D721Med (cell line): ENCODE measurements at regions not wholly inside any gene's neighbourhood (a gene's known extent, or its start where the extent isn't known, plus 50 kb on each side); places are given as distances from the start of the nearest gene placed in this dataset.

ENCODE experiments used
- DNase-seq: peaks from one replicate; pipeline ENCODE4 v3.0.0; 2011; ENCODE audit warnings: low spot score; ENCODE audit not compliant: insufficient read length
- FAIRE-seq: peaks from 2 replicates; lab custom pipeline; 2011; peaks lifted over from hg19 to GRCh38; lab: Jason Lieb, UNC
- CTCF ChIP-seq: IDR thresholded peaks from 2 replicates; pipeline ENCODE4 v1.5.1; 2012; ENCODE audit warnings: mild to moderate bottlenecking, control low read depth; ENCODE audit not compliant: insufficient read depth; ENCODE audit errors: missing control alignments

- DNase-seq (no peak), FAIRE-seq (peak; percentile 60)
- TF ChIP-seq CTCF = peak; percentile 23
Observed at GRCh38 chr6:112502351-112503090, 155.4 kb downstream of the RFPL4B start.

GRCh38 chr6:112503091-112503596, 156.0 kb downstream of the RFPL4B start:
- no peak for DNase-seq
- no peak for FAIRE-seq
- no peak for TF ChIP-seq CTCF

GRCh38 chr6:112504621-112505020, 157.5 kb downstream of the RFPL4B start:
- no peak for FAIRE-seq
- no peak for TF ChIP-seq CTCF

GRCh38 chr6:112511441-112511840, 164.3 kb downstream of the RFPL4B start:
- FAIRE-seq = no peak
- no peak for DNase-seq
- TF ChIP-seq CTCF = no peak

More at GRCh38 chr6:112504621-112505020, 157.5 kb downstream of the RFPL4B start:
- no peak for DNase-seq

- FAIRE-seq = no peak
- TF ChIP-seq CTCF = no peak
Observed at GRCh38 chr6:112513175-112513574, 166.0 kb downstream of the RFPL4B start.

DNA sequence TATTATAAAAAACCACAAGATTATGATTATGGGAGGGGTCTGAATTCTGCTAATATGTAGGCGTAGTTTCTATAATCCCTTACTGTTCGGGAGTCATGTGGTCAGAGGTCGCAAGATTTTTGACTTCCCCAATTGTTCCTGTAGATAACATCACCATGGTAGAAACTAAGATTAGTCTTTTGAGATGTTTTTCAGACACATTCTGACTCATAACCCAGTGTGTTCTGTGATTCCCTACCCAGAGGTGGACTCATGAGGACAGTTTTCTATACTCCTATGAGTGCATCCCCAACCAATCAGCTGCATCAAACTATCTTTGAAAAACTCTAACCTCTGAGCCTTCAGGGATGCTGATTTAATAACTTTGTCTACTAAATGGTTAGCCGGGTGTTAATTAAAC, 175.5 kb downstream of the RFPL4B start:
- no peak for TF ChIP-seq CTCF
- no peak for FAIRE-seq
- DNase-seq = no peak

More at GRCh38 chr6:112513175-112513574, 166.0 kb downstream of the RFPL4B start:
- DNase-seq = no peak

DNA sequence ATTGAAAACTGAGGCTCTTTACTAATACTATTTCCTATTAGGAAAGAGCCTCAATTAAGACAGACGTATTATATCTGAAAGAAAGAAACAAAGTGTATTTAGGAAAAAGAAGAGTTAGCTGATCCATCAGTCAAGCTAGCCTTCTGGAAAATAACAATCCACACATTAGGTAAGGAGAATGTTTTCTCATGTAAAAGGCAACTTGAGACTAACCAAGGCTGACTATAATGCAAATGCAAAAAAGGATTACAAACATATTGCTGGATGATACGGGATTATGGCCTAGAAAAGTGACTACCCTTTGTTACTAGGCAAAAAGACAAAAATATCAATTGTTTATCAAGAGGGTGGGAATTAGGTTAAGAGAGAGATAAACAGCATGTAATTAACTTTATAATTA, 176.9 kb downstream of the RFPL4B start:
- DNase-seq = no peak
- TF ChIP-seq CTCF = no peak
- no peak for FAIRE-seq
